Activated CD4-positive, alpha-beta T cell treated with anti-CD3 and anti-CD28 coated beads for 24 hours (primary cell): ENCODE measurements at regions not wholly inside any gene's neighbourhood (a gene's known extent, or its start where the extent isn't known, plus 50 kb on each side); places are given as distances from the start of the nearest gene placed in this dataset.

ENCODE experiments used
- DNase-seq, 2 donors: peaks; one replicate each; pipeline ENCODE4 v3.0.0-alpha.2; 2020; ENCODE audit warnings: low read depth in 2 of 2

- no peak for DNase-seq
Measured at GRCh38 chr5:5798462-5798861, 376.0 kb downstream of the ICE1 start.

GRCh38 chr5:5798041-5798440, 375.6 kb downstream of the ICE1 start:
- DNase-seq = no peak

- DNase-seq = no peak
Measured at GRCh38 chr5:5795074-5795771, 372.7 kb downstream of the ICE1 start.

GRCh38 chr5:5794118-5794560, 371.7 kb downstream of the ICE1 start:
- no peak for DNase-seq

GRCh38 chr5:5793242-5794117, 371.0 kb downstream of the ICE1 start:
- DNase-seq = no peak

- no peak for DNase-seq
Measured at GRCh38 chr5:5792106-5792505, 369.6 kb downstream of the ICE1 start.

GRCh38 chr5:5788793-5789192, 366.3 kb downstream of the ICE1 start:
- DNase-seq = no peak

- no peak for DNase-seq
Measured at GRCh38 chr5:5787373-5787772, 364.9 kb downstream of the ICE1 start.

GRCh38 chr5:5784101-5784500, 361.6 kb downstream of the ICE1 start:
- no peak for DNase-seq

- no peak for DNase-seq
Measured at GRCh38 chr5:5783021-5783420, 360.5 kb downstream of the ICE1 start.

GRCh38 chr5:5782402-5782801, 359.9 kb downstream of the ICE1 start:
- DNase-seq = no peak

GRCh38 chr5:5781335-5781734, 358.9 kb downstream of the ICE1 start:
- DNase-seq = no peak

GRCh38 chr5:5780253-5780652, 357.8 kb downstream of the ICE1 start:
- DNase-seq = no peak

GRCh38 chr5:5777013-5777412, 354.5 kb downstream of the ICE1 start:
- no peak for DNase-seq

GRCh38 chr5:5772202-5772601, 349.7 kb downstream of the ICE1 start:
- DNase-seq = no peak

- DNase-seq = no peak
Measured at GRCh38 chr5:5770825-5771224, 348.3 kb downstream of the ICE1 start.

- DNase-seq = no peak
Measured at GRCh38 chr5:5767286-5767928, 344.9 kb downstream of the ICE1 start.

GRCh38 chr5:5765066-5765850, 342.8 kb downstream of the ICE1 start:
- no peak for DNase-seq

GRCh38 chr5:5764246-5764645, 341.8 kb downstream of the ICE1 start:
- DNase-seq = no peak

GRCh38 chr5:5756762-5757161, 334.3 kb downstream of the ICE1 start:
- no peak for DNase-seq

GRCh38 chr5:5755888-5756287, 333.4 kb downstream of the ICE1 start:
- DNase-seq = no peak

GRCh38 chr5:5752844-5753243, 330.4 kb downstream of the ICE1 start:
- DNase-seq = no peak
